Liver (tissue), 8 donors: ENCODE measurements at regions not wholly inside any gene's neighbourhood (a gene's known extent, or its start where the extent isn't known, plus 50 kb on each side); places are given as distances from the start of the nearest gene placed in this dataset.

ENCODE experiments used
- DNase-seq: peaks from one replicate; pipeline ENCODE4 v3.0.0-alpha.2; 2017; ENCODE audit warnings: low spot score
- H3K27ac ChIP-seq, 2 donors: one replicate each; pipeline ENCODE4 v1.7.0; 2013; ENCODE audit warnings: inconsistent platforms in 2 of 2, low read length in 2 of 2, control low read depth in 1 of 2, low read depth in 1 of 2, mild to moderate bottlenecking in 1 of 2
- H3K27me3 ChIP-seq, 4 donors: one replicate each; pipeline versions ENCODE4 v1.6.1 to v1.7.0; 2013; ENCODE audit warnings: low read length in 3 of 4, inconsistent platforms in 1 of 4, mild to moderate bottlenecking in 1 of 4, moderate library complexity in 1 of 4; ENCODE audit not compliant: control insufficient read depth in 4 of 4, insufficient read depth in 4 of 4
- H3K36me3 ChIP-seq, 4 donors: one replicate each; pipeline versions ENCODE4 v1.6.1 to v1.7.0; 2013; ENCODE audit warnings: low read length in 3 of 4, mild to moderate bottlenecking in 3 of 4, low read depth in 1 of 4, moderate library complexity in 1 of 4; ENCODE audit not compliant: control insufficient read depth in 4 of 4, insufficient read depth in 3 of 4
- H3K4me1 ChIP-seq, 4 donors: one replicate each; pipeline versions ENCODE4 v1.6.1 to v1.7.0; 2013; ENCODE audit warnings: low read length in 3 of 4, mild to moderate bottlenecking in 3 of 4, moderate library complexity in 1 of 4; ENCODE audit not compliant: control insufficient read depth in 4 of 4, insufficient read depth in 4 of 4
- H3K4me3 ChIP-seq, 3 donors: one replicate each; pipeline versions ENCODE4 v1.6.1 to v1.7.0; 2013; ENCODE audit warnings: low read length in 3 of 3, control low read depth in 1 of 3, low read depth in 1 of 3, mild to moderate bottlenecking in 1 of 3
- H3K9ac ChIP-seq, 2 donors: one replicate each; pipeline ENCODE4 v1.7.0; 2013; ENCODE audit warnings: low read length in 2 of 2, mild to moderate bottlenecking in 2 of 2, moderate library complexity in 2 of 2, control low read depth in 1 of 2, low read depth in 1 of 2
- H3K9me3 ChIP-seq, 4 donors: one replicate each; pipeline versions ENCODE4 v1.6.1 to v1.7.0; 2013; ENCODE audit warnings: low read length in 3 of 4; ENCODE audit not compliant: control insufficient read depth in 4 of 4
- ATF3 ChIP-seq: IDR thresholded peaks from 2 replicates; pipeline ENCODE4 v1.6.1; 2016; ENCODE audit warnings: antibody characterized with exemption
- CTCF ChIP-seq: fragments of 150-350 bp; IDR thresholded peaks from 2 replicates; pipeline ENCODE4 v1.5.1; 2017; ENCODE audit warnings: improper control_type of control experiment, low read depth, low read length; ENCODE audit not compliant: missing input control
- EGR1 ChIP-seq, 2 donors: IDR thresholded peaks; 2 replicates each; pipeline ENCODE4 v1.6.1; 2016 to 2018; ENCODE audit warnings: antibody characterized with exemption in 2 of 2, low read depth in 2 of 2
- FOXA1 ChIP-seq: IDR thresholded peaks from 2 replicates; pipeline ENCODE4 v1.6.1; 2016; ENCODE audit warnings: antibody characterized with exemption
- FOXA2 ChIP-seq: IDR thresholded peaks from 2 replicates; pipeline ENCODE4 v1.6.1; 2016; ENCODE audit warnings: antibody characterized with exemption
- GABPA ChIP-seq, 2 donors: IDR thresholded peaks in 1 of 2; conservative IDR thresholded peaks in 1 of 2; 2 replicates each; pipeline ENCODE4 v1.6.1; 2016; ENCODE audit warnings: antibody characterized with exemption in 2 of 2, mild to moderate bottlenecking in 1 of 2, moderate library complexity in 1 of 2
- HNF4A ChIP-seq, 2 donors: conservative IDR thresholded peaks; 2 replicates each; pipeline ENCODE4 v1.6.1; 2016; ENCODE audit warnings: antibody characterized with exemption in 2 of 2, mild to moderate bottlenecking in 2 of 2
- HNF4G ChIP-seq: IDR thresholded peaks from 2 replicates; pipeline ENCODE4 v1.6.1; 2016; ENCODE audit warnings: antibody characterized with exemption
- JUND ChIP-seq, 2 donors: IDR thresholded peaks; 2 replicates each; pipeline ENCODE4 v1.6.1; 2016; ENCODE audit warnings: antibody characterized with exemption in 2 of 2
- MAX ChIP-seq: IDR thresholded peaks from 2 replicates; pipeline ENCODE4 v1.6.1; 2016; ENCODE audit warnings: antibody characterized with exemption
- NR2F2 ChIP-seq: IDR thresholded peaks from 2 replicates; pipeline ENCODE4 v1.6.1; 2016; ENCODE audit warnings: antibody characterized with exemption
- RAD21 ChIP-seq, 2 donors: IDR thresholded peaks; 2 replicates each; pipeline ENCODE4 v1.6.1; 2016; ENCODE audit warnings: antibody characterized with exemption in 2 of 2, mild to moderate bottlenecking in 2 of 2
- REST ChIP-seq: IDR thresholded peaks from 2 replicates; pipeline ENCODE4 v1.6.1; 2016; ENCODE audit warnings: antibody characterized with exemption, mild to moderate bottlenecking
- RXRA ChIP-seq, 2 donors: IDR thresholded peaks; 2 replicates each; pipeline ENCODE4 v1.6.1; 2017 to 2018; ENCODE audit warnings: antibody characterized with exemption in 2 of 2, mild to moderate bottlenecking in 1 of 2
- TAF1 ChIP-seq: conservative IDR thresholded peaks from 2 replicates; pipeline ENCODE4 v1.6.1; 2016; ENCODE audit warnings: antibody characterized with exemption, mild to moderate bottlenecking
- YY1 ChIP-seq: IDR thresholded peaks from 2 replicates; pipeline ENCODE4 v1.6.1; 2016; ENCODE audit warnings: antibody characterized with exemption, mild to moderate bottlenecking
- ZBTB33 ChIP-seq: IDR thresholded peaks from 2 replicates; pipeline ENCODE4 v1.6.1; 2016; ENCODE audit warnings: antibody characterized with exemption
- WGBS: extraction: QIAGEN DNeasy Blood & Tissue Kit; methylation state at CpG from one replicate; pipeline ENCODE4 v1.1.7; 2013; 5-methylcytosine and 5-hydroxymethylcytosine counted together
- donor health status: healthy.
- donor health status: healthy.
- donor health status: healthy.
- donor health status: healthy.
- donor health status: healthy.

- WGBS, result 63% methylated on average over 2 of the region's 2 CpGs
- DNase-seq, result no peak
- TF ChIP-seq RXRA (IDR thresholded peaks at IDR 0.05), result no peak
- TF ChIP-seq HNF4A (conservative IDR thresholded peaks at IDR 0.05), result no peak
- no peak for TF ChIP-seq ZBTB33
- no peak for TF ChIP-seq RAD21 (IDR thresholded peaks at IDR 0.05)
- no peak for TF ChIP-seq REST
- no peak for TF ChIP-seq FOXA1
- no peak for TF ChIP-seq GABPA (IDR thresholded peaks at IDR 0.05 in 1 of 2, conservative IDR thresholded peaks at IDR 0.05 in 1 of 2)
- TF ChIP-seq YY1, result no peak
- no peak for TF ChIP-seq CTCF
- TF ChIP-seq NR2F2, result no peak
- TF ChIP-seq FOXA2, result no peak
- TF ChIP-seq MAX, result no peak
- no peak for TF ChIP-seq JUND (IDR thresholded peaks at IDR 0.05)
- TF ChIP-seq TAF1, result no peak
- Histone ChIP-seq H3K9me3 (peaks cover 0 to 7% (median 0%) of the 10 kb centered on the region in 4 donors), H3K4me3 (no peak overlapping the region), H3K27ac (no peak overlapping the region), H3K36me3 (no peaks in the 10 kb centered on the region), H3K4me1 (no peaks in the 10 kb centered on the region), H3K9ac (no peak overlapping the region), H3K27me3 (no peaks in the 10 kb centered on the region)
Measured at GRCh38 chr2:123061534-123061933, 963.6 kb upstream of the CNTNAP5 start.

- DNase-seq, result no peak
- Histone ChIP-seq H3K9ac (no peak overlapping the region), H3K27me3 (no peaks in the 10 kb centered on the region), H3K27ac (no peak overlapping the region), H3K4me3 (no peak overlapping the region), H3K4me1 (no peaks in the 10 kb centered on the region), H3K36me3 (no peaks in the 10 kb centered on the region), H3K9me3 (no peaks in the 10 kb centered on the region)
- no peak for TF ChIP-seq RXRA (IDR thresholded peaks at IDR 0.05)
- TF ChIP-seq HNF4A (conservative IDR thresholded peaks at IDR 0.05), result no peak
- TF ChIP-seq EGR1 (IDR thresholded peaks at IDR 0.05; ENCODE audit: low read depth in 2 of 2), result no peak
- TF ChIP-seq FOXA1, result no peak
- no peak for TF ChIP-seq GABPA (IDR thresholded peaks at IDR 0.05 in 1 of 2, conservative IDR thresholded peaks at IDR 0.05 in 1 of 2)
- TF ChIP-seq HNF4G, result no peak
- no peak for TF ChIP-seq ZBTB33
- TF ChIP-seq RAD21 (IDR thresholded peaks at IDR 0.05), result no peak
- no peak for TF ChIP-seq YY1
- no peak for TF ChIP-seq ATF3
- WGBS, result 31% methylated on average over 1 of the region's 1 CpG
Measured at GRCh38 chr2:123073371-123073770, 951.7 kb upstream of the CNTNAP5 start.
